DND-41 (cell line): ENCODE measurements at regions not wholly inside any gene's neighbourhood (a gene's known extent, or its start where the extent isn't known, plus 50 kb on each side); places are given as distances from the start of the nearest gene placed in this dataset.

ENCODE experiments used
- EZH2 ChIP-seq: IDR thresholded peaks from 3 replicates; pipeline ENCODE4 v1.6.1; 2012; ENCODE audit warnings: borderline replicate concordance, low read depth, mild to moderate bottlenecking, moderate library complexity, low read length, inconsistent platforms; ENCODE audit not compliant: severe bottlenecking
- TF ChIP-seq, protein P1 (sequence below): IDR thresholded peaks from 2 replicates; pipeline ENCODE4 v1.5.1; 2012; ENCODE audit warnings: borderline replicate concordance, low read length, moderate library complexity, mild to moderate bottlenecking; ENCODE audit not compliant: poor library complexity, severe bottlenecking; ENCODE audit errors: extremely low read depth

- TF ChIP-seq, protein P1, sequence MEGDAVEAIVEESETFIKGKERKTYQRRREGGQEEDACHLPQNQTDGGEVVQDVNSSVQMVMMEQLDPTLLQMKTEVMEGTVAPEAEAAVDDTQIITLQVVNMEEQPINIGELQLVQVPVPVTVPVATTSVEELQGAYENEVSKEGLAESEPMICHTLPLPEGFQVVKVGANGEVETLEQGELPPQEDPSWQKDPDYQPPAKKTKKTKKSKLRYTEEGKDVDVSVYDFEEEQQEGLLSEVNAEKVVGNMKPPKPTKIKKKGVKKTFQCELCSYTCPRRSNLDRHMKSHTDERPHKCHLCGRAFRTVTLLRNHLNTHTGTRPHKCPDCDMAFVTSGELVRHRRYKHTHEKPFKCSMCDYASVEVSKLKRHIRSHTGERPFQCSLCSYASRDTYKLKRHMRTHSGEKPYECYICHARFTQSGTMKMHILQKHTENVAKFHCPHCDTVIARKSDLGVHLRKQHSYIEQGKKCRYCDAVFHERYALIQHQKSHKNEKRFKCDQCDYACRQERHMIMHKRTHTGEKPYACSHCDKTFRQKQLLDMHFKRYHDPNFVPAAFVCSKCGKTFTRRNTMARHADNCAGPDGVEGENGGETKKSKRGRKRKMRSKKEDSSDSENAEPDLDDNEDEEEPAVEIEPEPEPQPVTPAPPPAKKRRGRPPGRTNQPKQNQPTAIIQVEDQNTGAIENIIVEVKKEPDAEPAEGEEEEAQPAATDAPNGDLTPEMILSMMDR, result no peak
- TF ChIP-seq EZH2, result no peak
Observed at GRCh38 chr6:122322824-122323223, 76.6 kb upstream of the HSF2 start.
